AG04450 (cell line): ENCODE measurements at regions not wholly inside any gene's neighbourhood (a gene's known extent, or its start where the extent isn't known, plus 50 kb on each side); places are given as distances from the start of the nearest gene placed in this dataset.

Experiments
- CTCF ChIA-PET: fragments of 300-600, 350-600 bp; formaldehyde crosslinking; extraction: SDS; loops from one replicate; lab custom pipeline; 2022; ENCODE audit warnings: antibody characterized with exemption, inconsistent platforms; lab: Charles Lee
- POLR2A ChIA-PET: fragments of 350-600 bp; formaldehyde crosslinking; extraction: SDS; loops from one replicate; lab custom pipeline; 2021; ENCODE audit warnings: antibody characterized with exemption, inconsistent platforms; lab: Yijun Ruan, JAX
- DNase-seq: peaks from one replicate; pipeline ENCODE4 v3.0.0-alpha.2; 2011; ENCODE audit warnings: low read depth, low spot score
- H3K27ac ChIP-seq: one replicate; pipeline ENCODE4 v1.5.1; 2012; ENCODE audit warnings: low read depth, low read length, control low read depth
- H3K27me3 ChIP-seq: one replicate; pipeline ENCODE4 v1.6.0; 2012; ENCODE audit warnings: low read length; ENCODE audit not compliant: control insufficient read depth, insufficient read depth
- H3K4me3 ChIP-seq: 2 replicates; pipeline ENCODE4 v1.5.1; 2011; ENCODE audit warnings: mild to moderate bottlenecking, low read depth, low read length, control low read depth
- H3K9me3 ChIP-seq: 2 replicates; pipeline ENCODE4 v1.5.1; 2012; ENCODE audit warnings: low read length; ENCODE audit not compliant: control insufficient read depth, insufficient read depth
- CTCF ChIP-seq: IDR thresholded peaks from 2 replicates; pipeline ENCODE4 v1.5.1; 2011; ENCODE audit warnings: low read depth, low read length, control low read depth, inconsistent platforms

GRCh38 chr16:64047207-64047606, 1074.7 kb downstream of the CDH11 start:
- H3K9me3 ChIP-seq: no peaks in the 10 kb centered on the region
- no peaks in the 10 kb centered on the region for H3K27me3 ChIP-seq
- no peak overlapping the region for H3K4me3 ChIP-seq
- no peak for DNase-seq
- H3K27ac ChIP-seq: no peak overlapping the region
- ChIA-PET CTCF (no interaction called here), POLR2A (no interaction called here)
- TF ChIP-seq CTCF: no peak

- CTCF ChIA-PET: no interaction called here
Observed at GRCh38 chr16:64035337-64035736, 1086.5 kb downstream of the CDH11 start.

GRCh38 chr16:64019339-64019738, 1102.5 kb downstream of the CDH11 start:
- DNase-seq: no peak
- no peak for TF ChIP-seq CTCF
- H3K4me3 ChIP-seq: no peak overlapping the region
- no peaks in the 10 kb centered on the region for H3K27me3 ChIP-seq
- POLR2A ChIA-PET: no interaction called here
- CTCF ChIA-PET: no interaction called here
- no peak overlapping the region for H3K27ac ChIP-seq
- H3K9me3 ChIP-seq: no peaks in the 10 kb centered on the region

More at GRCh38 chr16:64035337-64035736, 1086.5 kb downstream of the CDH11 start:
- POLR2A ChIA-PET: no interaction called here
- no peak overlapping the region for H3K4me3 ChIP-seq
- no peak for DNase-seq
- H3K27me3 ChIP-seq: no peaks in the 10 kb centered on the region
- no peaks in the 10 kb centered on the region for H3K9me3 ChIP-seq
- no peak for TF ChIP-seq CTCF
- H3K27ac ChIP-seq: no peak overlapping the region

GRCh38 chr16:64017796-64018195, 1104.1 kb downstream of the CDH11 start:
- H3K27ac ChIP-seq: no peak overlapping the region
- ChIA-PET POLR2A (no interaction called here), CTCF (interaction anchor here (0.9 kb wide), 1 partner anchor 11 kb away, joined by 3 read pairs; no protein-coding TSS in a partner anchor)
- H3K4me3 ChIP-seq: no peak overlapping the region
- no peaks in the 10 kb centered on the region for H3K9me3 ChIP-seq
- H3K27me3 ChIP-seq: no peaks in the 10 kb centered on the region
- no peak for DNase-seq
- TF ChIP-seq CTCF: no peak

- CTCF ChIA-PET: no interaction called here
- H3K9me3 ChIP-seq: no peaks in the 10 kb centered on the region
- no peak overlapping the region for H3K27ac ChIP-seq
- TF ChIP-seq CTCF: no peak
- no peak for DNase-seq
- POLR2A ChIA-PET: no interaction called here
- H3K27me3 ChIP-seq: no peaks in the 10 kb centered on the region
- no peak overlapping the region for H3K4me3 ChIP-seq
Observed at GRCh38 chr16:64013856-64014255, 1108.0 kb downstream of the CDH11 start.
